Neural crest cell (in vitro differentiated cells): ENCODE measurements at regions not wholly inside any gene's neighbourhood (a gene's known extent, or its start where the extent isn't known, plus 50 kb on each side); places are given as distances from the start of the nearest gene placed in this dataset.

Source experiments
- DNase-seq: peaks from one replicate; pipeline ENCODE4 v3.0.0; 2021; ENCODE audit warnings: low read depth, mixed read lengths, low spot score
- H3K27ac Mint-ChIP-seq: one replicate; pipeline ENCODE4 v1.8.0; 2021; ENCODE audit warnings: mild to moderate bottlenecking, mixed read lengths; ENCODE audit not compliant: unreplicated experiment
- H3K27me3 Mint-ChIP-seq: 2 replicates; pipeline ENCODE4 v1.8.0; 2021; ENCODE audit warnings: low read depth, mild to moderate bottlenecking, mixed read lengths
- H3K36me3 Mint-ChIP-seq: 2 replicates; pipeline ENCODE4 v1.8.0; 2021; ENCODE audit warnings: low read depth, mild to moderate bottlenecking, mixed read lengths
- H3K4me1 Mint-ChIP-seq: 2 replicates; pipeline ENCODE4 v1.8.0; 2021; ENCODE audit warnings: mixed read lengths
- H3K4me3 Mint-ChIP-seq: one replicate; pipeline ENCODE4 v1.8.0; 2021; ENCODE audit warnings: mild to moderate bottlenecking, mixed read lengths
- H3K9me3 Mint-ChIP-seq: 2 replicates; pipeline ENCODE4 v1.8.0; 2021; ENCODE audit warnings: mixed read lengths
- CTCF ChIP-seq: fragments of 200-600 bp; sonication (generic); conservative IDR thresholded peaks from 2 replicates; pipeline ENCODE4 v1.5.0; 2021; ENCODE audit warnings: antibody characterized with exemption, mild to moderate bottlenecking

GRCh38 chr10:93199191-93199751 is 125.6 kb downstream of the CYP26A1 start:
- TF ChIP-seq CTCF, result no peak
- peaks cover 6% of the 10 kb centered on the region for H3K4me1 Mint-ChIP-seq
- no peak for DNase-seq

GRCh38 chr10:93204494-93205485 is 131.1 kb downstream of the CYP26A1 start:
- TF ChIP-seq CTCF, result no peak
- H3K27me3 Mint-ChIP-seq, result no peaks in the 10 kb centered on the region
- no peaks in the 10 kb centered on the region for H3K36me3 Mint-ChIP-seq
- DNase-seq, result no peak
- H3K27ac Mint-ChIP-seq, result no peak overlapping the region
- H3K4me1 Mint-ChIP-seq, result peaks cover 5% of the 10 kb centered on the region
- no peak overlapping the region for H3K4me3 Mint-ChIP-seq
- no peaks in the 10 kb centered on the region for H3K9me3 Mint-ChIP-seq

More at GRCh38 chr10:93199191-93199751, 125.6 kb downstream of the CYP26A1 start:
- H3K9me3 Mint-ChIP-seq, result no peaks in the 10 kb centered on the region
- no peak overlapping the region for H3K27ac Mint-ChIP-seq
- peaks cover 3% of the 10 kb centered on the region for H3K27me3 Mint-ChIP-seq
- H3K36me3 Mint-ChIP-seq, result no peaks in the 10 kb centered on the region
- no peak overlapping the region for H3K4me3 Mint-ChIP-seq

GRCh38 chr10:93206652-93207051 is 133.0 kb downstream of the CYP26A1 start:
- no peak for DNase-seq
- TF ChIP-seq CTCF, result no peak
- Mint-ChIP-seq H3K4me3 (no peak overlapping the region), H3K27me3 (no peaks in the 10 kb centered on the region), H3K27ac (no peak overlapping the region), H3K36me3 (no peaks in the 10 kb centered on the region), H3K4me1 (peaks cover 5% of the 10 kb centered on the region), H3K9me3 (no peaks in the 10 kb centered on the region)

- Mint-ChIP-seq H3K27ac (no peak overlapping the region), H3K4me3 (no peak overlapping the region), H3K36me3 (no peaks in the 10 kb centered on the region), H3K27me3 (no peaks in the 10 kb centered on the region), H3K9me3 (no peaks in the 10 kb centered on the region), H3K4me1 (peaks cover 5% of the 10 kb centered on the region)
- no peak for TF ChIP-seq CTCF
- no peak for DNase-seq
Measured at GRCh38 chr10:93208717-93209464, 135.2 kb downstream of the CYP26A1 start.

GRCh38 chr10:93211991-93212390 is 138.3 kb downstream of the CYP26A1 start:
- DNase-seq, result no peak
- no peak overlapping the region for H3K4me3 Mint-ChIP-seq
- H3K27ac Mint-ChIP-seq, result no peak overlapping the region
- no peak for TF ChIP-seq CTCF
- no peaks in the 10 kb centered on the region for H3K27me3 Mint-ChIP-seq
- no peaks in the 10 kb centered on the region for H3K36me3 Mint-ChIP-seq
- no peaks in the 10 kb centered on the region for H3K9me3 Mint-ChIP-seq
- H3K4me1 Mint-ChIP-seq, result peaks cover under 1% of the 10 kb centered on the region
